ENCODE measurements at regions not wholly inside any gene's neighbourhood (a gene's known extent, or its start where the extent isn't known, plus 50 kb on each side); places are given as distances from the start of the nearest gene placed in this dataset.

GRCh38 chr6:2462831-2463230, 217.4 kb upstream of the GMDS start:
- no peak for TF ChIP-seq CTCF (conservative IDR thresholded peaks at IDR 0.05)
- Histone ChIP-seq H3K4me1 (ENCODE audit: control insufficient read depth, insufficient read depth, low read length) (no peaks in the 10 kb centered on the region), H3K27ac (ENCODE audit: low read depth, low read length) (no peak overlapping the region), H3K9ac (ENCODE audit: extremely low read depth, low read length, poor library complexity, severe bottlenecking) (no peak overlapping the region), H3K27me3 (ENCODE audit: control insufficient read depth, insufficient read depth, low read length, poor library complexity, severe bottlenecking) (no peaks in the 10 kb centered on the region), H3K36me3 (ENCODE audit: control insufficient read depth, insufficient read depth, low read length) (no peaks in the 10 kb centered on the region), H3K9me3 (ENCODE audit: control insufficient read depth, low read length) (no peaks in the 10 kb centered on the region), H3K4me3 (ENCODE audit: low read length) (no peak overlapping the region)
- Mint-ChIP-seq H3K27me3 (ENCODE audit: insufficient read depth) (peaks cover 10% of the 10 kb centered on the region), H3K4me3 (no peak overlapping the region), H3K27ac (no peak overlapping the region), H3K9me3 (no peaks in the 10 kb centered on the region), H3K4me1 (peaks cover 4% of the 10 kb centered on the region), H3K36me3 (ENCODE audit: low read depth) (no peaks in the 10 kb centered on the region)
- DNase-seq = no peak
- WGBS, 2 experiments (ENCODE audit: insufficient coverage in 1 of 2, insufficient read length in 1 of 2) = 91 to 97% methylated on average over 6 to 10 of the region's 10 CpGs

GRCh38 chr6:2460216-2460745, 214.9 kb upstream of the GMDS start:
- H3K36me3 Mint-ChIP-seq (ENCODE audit: low read depth) = no peaks in the 10 kb centered on the region
- Histone ChIP-seq H3K27ac (ENCODE audit: low read depth, low read length) (no peak overlapping the region), H3K4me3 (ENCODE audit: low read length) (no peak overlapping the region), H3K9me3 (ENCODE audit: control insufficient read depth, low read length) (no peaks in the 10 kb centered on the region), H3K9ac (ENCODE audit: extremely low read depth, low read length, poor library complexity, severe bottlenecking) (no peak overlapping the region), H3K4me1 (ENCODE audit: control insufficient read depth, insufficient read depth, low read length) (no peaks in the 10 kb centered on the region), H3K27me3 (ENCODE audit: control insufficient read depth, insufficient read depth, low read length, poor library complexity, severe bottlenecking) (no peaks in the 10 kb centered on the region), H3K36me3 (ENCODE audit: control insufficient read depth, insufficient read depth, low read length) (no peaks in the 10 kb centered on the region)
- no peak for DNase-seq
- 87 to 95% methylated on average over 4 to 9 of the region's 9 CpGs for WGBS, 2 experiments (ENCODE audit: insufficient coverage in 1 of 2, insufficient read length in 1 of 2)
- H3K27ac Mint-ChIP-seq = no peak overlapping the region
- H3K27me3 Mint-ChIP-seq (ENCODE audit: insufficient read depth) = peaks cover 2% of the 10 kb centered on the region
- no peaks in the 10 kb centered on the region for H3K9me3 Mint-ChIP-seq
- TF ChIP-seq CTCF (conservative IDR thresholded peaks at IDR 0.05) = no peak
- no peak overlapping the region for H3K4me3 Mint-ChIP-seq
- no peaks in the 10 kb centered on the region for H3K4me1 Mint-ChIP-seq

GRCh38 chr6:2454180-2454579, 208.8 kb upstream of the GMDS start:
- Histone ChIP-seq H3K27me3 (ENCODE audit: control insufficient read depth, insufficient read depth, low read length, poor library complexity, severe bottlenecking) (peaks cover 10% of the 10 kb centered on the region), H3K4me3 (ENCODE audit: low read length) (no peak overlapping the region), H3K27ac (ENCODE audit: low read depth, low read length) (no peak overlapping the region), H3K36me3 (ENCODE audit: control insufficient read depth, insufficient read depth, low read length) (no peaks in the 10 kb centered on the region), H3K4me1 (ENCODE audit: control insufficient read depth, insufficient read depth, low read length) (no peaks in the 10 kb centered on the region), H3K9me3 (ENCODE audit: control insufficient read depth, low read length) (no peaks in the 10 kb centered on the region), H3K9ac (ENCODE audit: extremely low read depth, low read length, poor library complexity, severe bottlenecking) (no peak overlapping the region)
- Mint-ChIP-seq H3K4me1 (peaks cover 2% of the 10 kb centered on the region), H3K27ac (no peak overlapping the region), H3K27me3 (ENCODE audit: insufficient read depth) (peaks cover 34% of the 10 kb centered on the region), H3K36me3 (ENCODE audit: low read depth) (no peaks in the 10 kb centered on the region), H3K9me3 (no peaks in the 10 kb centered on the region), H3K4me3 (no peak overlapping the region)
- no peak for DNase-seq
- TF ChIP-seq CTCF (conservative IDR thresholded peaks at IDR 0.05) = no peak
- WGBS, 2 experiments (ENCODE audit: insufficient coverage in 1 of 2, insufficient read length in 1 of 2) = 95% methylated on average over 7 of the region's 7 CpGs

Data from endodermal cell (in vitro differentiated cells).